A204.1 (cell line): ENCODE measurements at regions not wholly inside any gene's neighbourhood (a gene's known extent, or its start where the extent isn't known, plus 50 kb on each side); places are given as distances from the start of the nearest gene placed in this dataset.

ENCODE experiments used
- FAIRE-seq: peaks from 2 replicates; lab custom pipeline; 2012; peaks lifted over from hg19 to GRCh38; lab: Jason Lieb, UNC

DNA sequence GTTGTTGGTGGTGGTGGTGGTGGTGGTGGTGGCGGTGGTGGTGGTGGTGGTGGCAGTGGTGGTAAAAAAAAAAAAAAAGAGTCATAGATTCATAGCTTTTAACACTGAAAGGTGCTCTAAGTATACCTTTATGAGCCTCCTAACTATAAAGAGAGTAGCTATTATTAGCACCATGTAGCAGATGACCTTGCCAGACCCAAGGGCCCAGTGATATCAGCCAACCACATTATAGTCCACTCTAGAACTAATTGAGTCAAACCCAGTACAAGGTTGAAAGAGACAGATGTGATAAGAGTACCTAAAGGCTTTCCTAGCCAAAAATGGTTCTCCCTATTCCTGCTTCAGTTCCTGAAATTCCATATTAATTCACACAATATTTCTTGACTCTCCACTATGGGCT, 245.3 kb downstream of the HACE1 start:
- FAIRE-seq = no peak

DNA sequence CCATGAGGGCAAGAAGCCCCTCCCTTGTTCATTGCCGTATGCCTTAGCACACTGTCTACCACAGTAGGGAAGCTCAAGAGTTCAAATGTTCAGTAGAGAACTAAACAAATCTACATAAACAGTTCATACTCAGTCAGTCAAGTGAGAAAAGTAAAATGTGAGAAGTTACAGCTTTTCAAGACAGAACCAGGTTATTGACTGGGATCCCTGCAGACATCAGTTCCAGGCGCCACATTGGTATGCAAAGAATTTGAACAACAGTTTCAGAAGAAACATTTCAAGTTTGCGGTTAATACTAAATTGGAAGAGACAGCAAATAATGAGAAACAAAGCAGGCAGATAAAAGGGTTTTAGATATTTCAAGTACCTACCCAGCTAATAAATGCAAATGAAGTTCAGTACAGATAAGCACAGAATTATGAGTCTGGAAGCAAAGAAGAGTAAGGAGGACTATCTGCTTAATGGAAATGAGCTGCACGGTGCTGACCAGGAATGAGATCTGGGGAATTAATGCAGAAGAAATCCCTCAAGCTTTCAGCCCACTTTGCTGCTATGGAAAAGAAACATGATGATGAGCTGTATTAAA, 246.2 kb downstream of the HACE1 start:
- FAIRE-seq = no peak

GRCh38 chr6:104612541-104612940, 247.2 kb downstream of the HACE1 start:
- FAIRE-seq = no peak

GRCh38 chr6:104608101-104608500, 251.6 kb downstream of the HACE1 start:
- FAIRE-seq = no peak

- no peak for FAIRE-seq
Observed at GRCh38 chr6:104607501-104607900, 252.2 kb downstream of the HACE1 start.

- FAIRE-seq = no peak
Observed at GRCh38 chr6:104606361-104606760, 253.4 kb downstream of the HACE1 start.

GRCh38 chr6:104604685-104605084, 255.0 kb downstream of the HACE1 start:
- no peak for FAIRE-seq

DNA sequence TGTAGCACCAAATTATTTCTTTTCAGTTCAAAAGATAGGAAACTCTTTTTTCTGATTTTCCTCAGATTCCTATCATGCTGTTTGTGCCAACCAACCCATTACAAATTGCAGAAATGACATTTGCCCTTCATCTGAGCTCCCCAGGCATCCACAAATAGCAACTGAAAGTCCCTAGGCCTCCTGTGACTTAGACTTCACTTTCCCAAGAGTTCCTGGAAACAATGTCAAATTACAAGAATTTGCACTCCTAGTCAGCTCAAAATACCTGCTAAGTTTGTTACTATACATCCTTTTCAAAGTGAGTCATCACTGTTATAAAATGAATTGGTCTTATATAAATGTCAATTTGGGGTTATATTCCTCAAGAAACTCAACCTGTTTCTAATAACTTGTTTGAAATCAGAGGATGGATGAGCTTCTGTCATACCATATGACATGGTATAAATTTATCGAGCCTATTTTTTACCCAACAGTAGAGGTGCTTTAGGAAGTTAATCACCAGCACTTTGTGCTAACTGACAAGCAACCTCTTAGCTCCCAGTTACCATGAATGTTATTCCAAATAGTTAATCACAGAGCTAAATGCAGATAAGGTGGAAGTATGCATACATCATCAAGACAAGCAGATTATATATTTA, 256.5 kb downstream of the HACE1 start:
- FAIRE-seq = no peak

DNA sequence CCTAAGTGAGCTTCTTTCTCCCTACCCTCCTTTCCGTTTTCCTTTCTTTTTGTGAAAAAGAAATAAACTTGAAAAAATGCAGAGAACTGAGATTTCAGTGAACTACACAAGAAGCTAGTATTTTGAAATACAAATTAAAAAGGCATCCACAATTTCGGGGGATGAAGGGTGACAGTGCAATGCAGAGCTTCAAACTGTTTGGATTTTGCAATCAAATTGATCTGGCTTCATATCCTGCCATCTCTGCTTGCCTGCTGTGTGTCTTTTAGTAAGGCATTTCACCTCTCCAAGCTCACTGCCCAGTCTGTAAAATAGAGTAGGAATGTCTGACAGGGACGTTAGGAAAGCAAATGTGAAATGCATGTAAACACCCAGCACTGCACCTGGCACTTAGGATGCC, 258.0 kb downstream of the HACE1 start:
- FAIRE-seq = no peak

GRCh38 chr6:104601131-104601651, 258.5 kb downstream of the HACE1 start:
- FAIRE-seq = no peak

DNA sequence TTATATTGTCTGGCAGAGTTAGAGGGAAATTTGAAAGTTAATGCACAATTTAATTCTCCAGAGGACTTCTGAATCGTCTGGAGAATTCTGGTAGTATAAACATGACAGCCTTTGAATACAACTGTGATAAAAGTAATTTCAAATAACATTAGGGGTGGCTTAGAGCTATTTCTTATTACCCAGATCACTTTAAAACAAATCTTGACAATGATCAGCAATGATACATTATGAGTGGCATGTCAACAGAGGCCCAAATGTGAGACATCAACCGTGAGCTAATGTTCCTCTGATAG, 259.1 kb downstream of the HACE1 start:
- FAIRE-seq = no peak

DNA sequence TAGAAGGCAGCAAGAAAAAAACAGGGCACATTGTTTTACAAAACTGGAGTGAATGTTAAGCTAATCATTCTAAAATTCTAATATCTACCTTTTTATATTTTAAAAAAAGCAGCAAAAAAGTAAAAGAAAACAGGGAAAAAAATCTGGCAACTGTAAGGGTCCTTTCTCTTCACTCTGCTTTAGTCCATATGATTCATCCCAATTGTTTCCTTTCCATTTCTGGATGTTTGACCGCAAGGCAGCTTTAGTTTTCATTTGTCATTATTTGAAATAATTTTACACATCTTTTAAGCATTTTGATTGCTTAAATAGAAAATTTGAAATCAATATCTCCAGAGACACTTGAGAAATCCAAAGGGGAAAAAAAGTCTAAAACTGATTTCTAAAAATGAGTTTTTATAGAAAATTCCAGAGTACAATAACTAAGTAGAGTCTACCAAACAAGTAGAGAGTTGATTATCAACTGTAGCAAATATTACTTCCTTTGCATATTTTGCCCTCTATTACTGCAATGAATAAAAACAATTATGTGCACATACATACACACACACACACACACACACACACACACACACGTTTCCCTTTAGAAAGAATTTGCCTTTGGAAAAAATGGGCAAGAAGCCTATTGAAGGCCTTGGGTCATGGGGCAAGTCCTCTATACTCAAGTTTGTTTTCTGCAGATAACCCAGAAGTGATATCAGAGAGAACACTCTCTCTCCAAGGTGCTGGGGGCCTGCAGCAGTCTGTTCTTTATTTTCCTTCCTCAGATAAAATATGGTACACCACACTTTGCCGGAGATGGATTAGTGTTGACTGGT, 259.7 kb downstream of the HACE1 start:
- no peak for FAIRE-seq

DNA sequence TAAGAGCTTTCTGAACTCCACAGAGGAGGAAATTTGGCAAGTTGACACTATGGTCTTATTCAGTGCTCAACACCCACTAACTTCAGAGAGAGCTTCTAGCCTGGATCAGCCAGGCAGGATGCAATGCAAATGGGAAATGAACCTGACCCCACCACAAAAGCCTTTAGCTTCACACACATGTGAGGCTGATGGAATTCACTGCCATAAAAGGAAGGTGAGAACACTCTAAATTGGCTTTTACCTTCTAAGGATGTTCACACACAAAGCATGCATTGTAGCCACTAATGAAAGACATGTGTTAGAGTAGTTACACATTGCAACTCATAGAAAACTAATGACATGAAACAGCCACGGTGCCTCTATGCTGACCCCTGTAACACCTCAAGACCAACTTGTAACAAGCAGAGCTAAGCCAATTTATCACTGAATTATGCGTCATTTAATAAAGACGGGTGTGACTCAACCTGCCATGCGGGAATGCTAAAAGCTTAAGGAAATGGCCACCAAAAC, 262.1 kb downstream of the HACE1 start:
- FAIRE-seq = no peak

DNA sequence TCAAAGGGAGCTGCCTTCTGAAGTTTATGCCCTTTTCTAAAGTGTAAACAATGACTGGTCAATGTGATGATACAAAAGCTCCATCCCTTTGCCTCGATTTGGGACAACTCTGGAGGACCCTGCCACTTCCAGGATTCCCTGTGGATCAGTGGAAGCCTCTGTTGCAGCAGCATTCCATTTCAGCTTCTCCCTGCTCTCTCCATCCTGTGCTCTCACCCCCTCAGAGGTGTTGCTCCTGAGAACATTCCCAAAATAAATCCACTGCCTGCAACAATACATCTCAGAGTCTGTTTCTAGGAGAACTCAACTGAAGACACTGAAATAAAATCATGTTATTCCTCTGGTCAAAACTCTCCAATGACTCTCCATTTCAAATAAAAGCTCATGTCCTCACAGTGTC, 263.6 kb downstream of the HACE1 start:
- FAIRE-seq = no peak

DNA sequence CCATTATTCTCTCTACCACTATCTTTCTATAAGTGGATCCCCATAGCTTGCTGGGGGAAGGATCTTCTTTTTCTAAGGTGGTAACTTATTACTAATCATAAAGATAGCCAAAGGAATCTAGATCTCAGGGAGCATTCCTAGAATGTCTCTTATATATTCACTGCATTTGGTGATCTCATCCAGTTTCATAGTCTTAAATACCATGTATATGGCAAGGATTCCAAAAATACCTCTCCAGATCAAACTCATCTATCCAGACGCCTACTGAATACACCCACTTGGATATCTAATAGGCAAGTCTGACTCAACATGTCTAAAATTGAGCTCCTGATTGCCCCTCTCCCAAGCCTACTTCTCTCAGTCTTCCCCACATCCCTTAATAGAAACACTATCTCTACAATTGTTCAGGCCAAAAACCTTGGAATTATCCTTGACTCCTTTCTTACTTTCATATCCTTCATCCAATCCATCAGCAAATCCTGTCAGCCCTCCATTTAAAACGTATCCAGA, 264.4 kb downstream of the HACE1 start:
- no peak for FAIRE-seq

- no peak for FAIRE-seq
Observed at GRCh38 chr6:104591573-104592334, 268.0 kb downstream of the HACE1 start.

GRCh38 chr6:104589940-104590339, 269.8 kb downstream of the HACE1 start:
- FAIRE-seq = no peak

- FAIRE-seq = no peak
Observed at GRCh38 chr6:104585646-104586045, 274.1 kb downstream of the HACE1 start.

GRCh38 chr6:104580452-104580851, 279.3 kb downstream of the HACE1 start:
- no peak for FAIRE-seq

DNA sequence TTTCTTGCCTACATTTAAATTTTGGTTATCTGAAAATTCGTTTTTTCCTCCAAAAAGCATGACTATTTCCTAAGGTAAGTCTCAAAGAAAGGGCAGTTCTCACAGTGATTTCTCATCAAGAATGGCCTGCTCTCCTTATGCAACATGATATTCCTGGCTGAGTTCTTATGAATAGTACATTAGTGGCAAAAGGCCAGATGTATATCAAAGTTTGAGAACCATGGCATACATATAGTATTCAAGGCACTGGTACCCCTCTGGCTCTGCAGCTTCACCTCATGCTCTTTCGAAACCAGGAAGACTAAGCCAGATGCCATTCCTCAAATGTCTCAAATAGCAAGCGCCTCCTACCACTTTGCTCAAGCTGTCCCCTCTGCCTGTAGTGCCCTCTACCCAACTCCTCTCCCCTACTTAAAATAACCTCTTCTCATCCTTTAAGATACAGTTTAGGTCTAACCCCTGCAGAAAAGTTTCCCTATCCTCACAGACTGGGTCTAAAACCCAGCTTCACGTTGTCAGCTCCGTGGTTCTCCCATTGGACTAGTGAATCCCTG, 280.3 kb downstream of the HACE1 start:
- no peak for FAIRE-seq

- no peak for FAIRE-seq
Observed at GRCh38 chr6:104575536-104575935, 284.2 kb downstream of the HACE1 start.

GRCh38 chr6:104574135-104574750, 285.5 kb downstream of the HACE1 start:
- no peak for FAIRE-seq
